ENCODE measurements at regions not wholly inside any gene's neighbourhood (a gene's known extent, or its start where the extent isn't known, plus 50 kb on each side); places are given as distances from the start of the nearest gene placed in this dataset.
A peak's percentile ranks its signal among the peaks of the same experiment; 100 is the strongest.

GRCh38 chr15:57835119-57835518 is 128.6 kb downstream of the POLR2M start:
- H3K4me3 ChIP-seq (ENCODE audit: low read depth, low read length) = no peak overlapping the region
- TF ChIP-seq CTCF (conservative IDR thresholded peaks at IDR 0.05; ENCODE audit: low read depth, low read length) = no peak
- DNase-seq (ENCODE audit: low read depth) = no peak

- no peak for TF ChIP-seq CTCF (conservative IDR thresholded peaks at IDR 0.05; ENCODE audit: low read depth, low read length)
- no peak overlapping the region for H3K4me3 ChIP-seq (ENCODE audit: low read depth, low read length)
- no peak for DNase-seq (ENCODE audit: low read depth)
These were observed 142.8 kb downstream of the POLR2M start for GRCh38 chr15:57849317-57849716.

GRCh38 chr15:57854531-57854930 is 148.0 kb downstream of the POLR2M start:
- TF ChIP-seq CTCF (conservative IDR thresholded peaks at IDR 0.05; ENCODE audit: low read depth, low read length) = no peak
- no peak for DNase-seq (ENCODE audit: low read depth)
- no peak overlapping the region for H3K4me3 ChIP-seq (ENCODE audit: low read depth, low read length)

- no peak overlapping the region for H3K4me3 ChIP-seq (ENCODE audit: low read depth, low read length)
- no peak for TF ChIP-seq CTCF (conservative IDR thresholded peaks at IDR 0.05; ENCODE audit: low read depth, low read length)
- no peak for DNase-seq (ENCODE audit: low read depth)
These were observed 151.4 kb downstream of the POLR2M start for GRCh38 chr15:57857871-57858270.

GRCh38 chr15:57859130-57859685 is 152.7 kb downstream of the POLR2M start:
- TF ChIP-seq CTCF (conservative IDR thresholded peaks at IDR 0.05; ENCODE audit: low read depth, low read length) = no peak
- DNase-seq (ENCODE audit: low read depth) = no peak
- H3K4me3 ChIP-seq (ENCODE audit: low read depth, low read length) = no peak overlapping the region

GRCh38 chr15:57861034-57861638 is 154.6 kb downstream of the POLR2M start:
- TF ChIP-seq CTCF (conservative IDR thresholded peaks at IDR 0.05; ENCODE audit: low read depth, low read length) = peak; percentile 74
- H3K4me3 ChIP-seq (ENCODE audit: low read depth, low read length) = no peak overlapping the region
- DNase-seq (ENCODE audit: low read depth) = peak; percentile 85

All from choroid plexus epithelial cell (primary cell).